ENCODE measurements at regions not wholly inside any gene's neighbourhood (a gene's known extent, or its start where the extent isn't known, plus 50 kb on each side); places are given as distances from the start of the nearest gene placed in this dataset.

DNA sequence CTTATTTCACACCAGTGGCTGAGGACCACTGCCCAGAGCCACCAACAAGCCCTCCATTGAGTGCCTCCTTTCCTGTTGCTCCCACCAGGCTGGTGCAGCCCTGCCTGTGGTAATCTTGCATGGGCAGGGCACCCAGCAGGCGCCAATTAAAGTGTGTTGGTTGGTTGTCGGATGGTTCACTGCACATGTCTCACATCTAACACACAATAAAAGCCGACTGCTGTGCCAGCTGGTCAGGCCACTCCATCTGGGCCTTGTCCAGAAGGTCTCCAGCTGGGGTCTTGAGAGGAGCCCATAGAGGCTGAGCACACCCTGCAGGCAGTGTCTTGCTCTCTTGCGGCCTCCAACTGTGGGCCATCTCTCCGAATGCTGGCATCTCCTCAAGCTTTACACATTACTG lies 494.8 kb upstream of the KLHL29 start:
- Histone ChIP-seq H3K4me1 (no peaks in the 10 kb centered on the region), H3K9me3 (no peaks in the 10 kb centered on the region), H3K36me3 (no peaks in the 10 kb centered on the region), H3K4me3 (no peak overlapping the region), H3K27ac (no peak overlapping the region), H3K27me3 (no peaks in the 10 kb centered on the region), H3K9ac (ENCODE audit: low read depth in 2 of 2, low read length in 2 of 2) (no peak overlapping the region)
- intact Hi-C loops (cut with DNase I): no loop called here
- no peak for DNase-seq
- TF ChIP-seq, protein P1, sequence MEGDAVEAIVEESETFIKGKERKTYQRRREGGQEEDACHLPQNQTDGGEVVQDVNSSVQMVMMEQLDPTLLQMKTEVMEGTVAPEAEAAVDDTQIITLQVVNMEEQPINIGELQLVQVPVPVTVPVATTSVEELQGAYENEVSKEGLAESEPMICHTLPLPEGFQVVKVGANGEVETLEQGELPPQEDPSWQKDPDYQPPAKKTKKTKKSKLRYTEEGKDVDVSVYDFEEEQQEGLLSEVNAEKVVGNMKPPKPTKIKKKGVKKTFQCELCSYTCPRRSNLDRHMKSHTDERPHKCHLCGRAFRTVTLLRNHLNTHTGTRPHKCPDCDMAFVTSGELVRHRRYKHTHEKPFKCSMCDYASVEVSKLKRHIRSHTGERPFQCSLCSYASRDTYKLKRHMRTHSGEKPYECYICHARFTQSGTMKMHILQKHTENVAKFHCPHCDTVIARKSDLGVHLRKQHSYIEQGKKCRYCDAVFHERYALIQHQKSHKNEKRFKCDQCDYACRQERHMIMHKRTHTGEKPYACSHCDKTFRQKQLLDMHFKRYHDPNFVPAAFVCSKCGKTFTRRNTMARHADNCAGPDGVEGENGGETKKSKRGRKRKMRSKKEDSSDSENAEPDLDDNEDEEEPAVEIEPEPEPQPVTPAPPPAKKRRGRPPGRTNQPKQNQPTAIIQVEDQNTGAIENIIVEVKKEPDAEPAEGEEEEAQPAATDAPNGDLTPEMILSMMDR (IDR thresholded peaks at IDR 0.05): no peak

DNA sequence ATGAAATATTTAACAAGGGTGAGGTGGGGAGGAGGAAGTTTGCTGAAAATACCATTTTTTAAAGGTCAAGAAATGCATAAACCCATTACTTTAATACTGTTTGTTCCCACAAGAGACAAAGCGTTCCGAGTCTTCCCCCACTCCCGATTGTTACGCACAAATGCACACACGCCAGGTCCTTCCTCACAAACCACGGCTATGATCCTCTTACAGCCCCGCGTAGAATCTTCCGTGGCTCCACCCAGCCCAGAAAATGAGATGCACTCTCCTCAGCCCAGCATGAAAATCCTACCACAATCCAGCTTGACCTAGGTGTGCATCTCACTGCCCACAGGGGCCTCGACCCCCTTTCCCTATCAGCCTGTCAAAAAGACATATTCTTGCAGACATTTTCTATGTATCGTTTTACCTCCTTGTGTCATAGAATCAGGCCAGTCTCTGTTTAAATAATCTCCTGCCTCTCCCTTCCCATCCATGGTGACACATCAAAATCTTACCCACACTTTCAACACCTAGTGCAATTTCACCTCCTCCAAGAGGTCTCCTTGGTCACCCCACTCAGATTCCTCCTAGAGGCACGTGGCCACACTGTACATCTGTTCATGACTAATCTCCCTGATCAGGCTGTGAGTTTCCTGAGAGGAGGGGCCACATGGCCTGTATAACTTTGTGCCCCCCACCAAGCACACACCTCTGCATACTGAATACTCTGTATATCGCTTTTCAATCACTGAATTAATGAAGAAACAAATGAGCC lies 491.0 kb upstream of the KLHL29 start:
- TF ChIP-seq, protein P1 (IDR thresholded peaks at IDR 0.05): no peak
- no peak for DNase-seq

DNA sequence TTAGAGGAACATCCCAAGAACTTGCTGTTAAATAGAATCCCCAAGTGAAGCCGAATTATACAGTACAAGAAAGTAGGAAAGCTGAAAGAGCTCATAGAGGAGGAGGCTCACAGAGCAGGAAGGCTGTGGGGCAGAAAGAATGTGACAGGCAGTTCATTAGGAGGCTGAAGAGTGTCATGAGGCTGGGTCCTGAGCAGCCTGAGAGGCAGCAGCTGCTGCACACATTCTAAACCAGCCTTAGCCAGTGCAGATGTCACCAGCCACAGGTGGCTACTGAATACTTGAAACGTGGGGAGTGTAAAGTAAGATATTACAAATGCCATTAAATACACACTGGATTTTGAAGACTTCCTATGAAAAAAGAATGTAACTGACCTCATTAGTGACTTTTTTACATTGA lies 490.2 kb upstream of the KLHL29 start:
- intact Hi-C loops (cut with DNase I): no loop called here
- Histone ChIP-seq H3K4me1 (no peaks in the 10 kb centered on the region), H3K27me3 (no peaks in the 10 kb centered on the region), H3K27ac (no peak overlapping the region), H3K36me3 (no peaks in the 10 kb centered on the region), H3K4me3 (no peak overlapping the region), H3K9ac (ENCODE audit: low read depth in 2 of 2, low read length in 2 of 2) (no peak overlapping the region), H3K9me3 (no peaks in the 10 kb centered on the region)
- TF ChIP-seq, protein P1 (IDR thresholded peaks at IDR 0.05): no peak
- DNase-seq: no peak

More for the DNA sequence above, 491.0 kb upstream of the KLHL29 start:
- intact Hi-C loops (cut with DNase I): no loop called here
- no peaks in the 10 kb centered on the region for H3K36me3 ChIP-seq
- no peak overlapping the region for H3K27ac ChIP-seq
- H3K4me3 ChIP-seq: no peak overlapping the region
- H3K27me3 ChIP-seq: no peaks in the 10 kb centered on the region
- no peaks in the 10 kb centered on the region for H3K9me3 ChIP-seq
- H3K4me1 ChIP-seq: no peaks in the 10 kb centered on the region
- no peak overlapping the region for H3K9ac ChIP-seq (ENCODE audit: low read depth in 2 of 2, low read length in 2 of 2)

DNA sequence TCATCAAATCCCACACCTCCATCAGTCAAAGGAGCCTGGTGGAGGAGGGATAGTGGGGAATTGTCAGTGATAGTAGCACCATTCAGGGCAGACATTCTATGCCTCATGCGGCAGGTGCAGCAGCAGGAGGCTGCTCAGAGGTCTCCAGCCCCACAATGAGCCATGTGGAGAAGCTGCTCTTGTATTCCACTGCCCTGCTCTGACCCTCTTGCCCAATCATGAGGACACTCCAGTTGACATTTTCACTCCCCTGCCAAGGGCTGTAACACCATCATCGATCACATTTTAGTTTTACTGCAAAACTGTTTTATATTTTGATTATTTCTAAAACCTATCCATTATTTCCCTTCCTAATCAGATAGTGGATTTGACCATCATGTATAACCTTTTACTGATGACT lies 487.6 kb upstream of the KLHL29 start:
- no peaks in the 10 kb centered on the region for H3K9me3 ChIP-seq
- H3K36me3 ChIP-seq: no peaks in the 10 kb centered on the region
- H3K27me3 ChIP-seq: no peaks in the 10 kb centered on the region
- no peak overlapping the region for H3K9ac ChIP-seq (ENCODE audit: low read depth in 2 of 2, low read length in 2 of 2)
- H3K4me1 ChIP-seq: no peaks in the 10 kb centered on the region
- H3K27ac ChIP-seq: no peak overlapping the region
- TF ChIP-seq, protein P1 (IDR thresholded peaks at IDR 0.05): no peak
- DNase-seq: no peak
- intact Hi-C loops (cut with DNase I): no loop called here
- no peak overlapping the region for H3K4me3 ChIP-seq

DNA sequence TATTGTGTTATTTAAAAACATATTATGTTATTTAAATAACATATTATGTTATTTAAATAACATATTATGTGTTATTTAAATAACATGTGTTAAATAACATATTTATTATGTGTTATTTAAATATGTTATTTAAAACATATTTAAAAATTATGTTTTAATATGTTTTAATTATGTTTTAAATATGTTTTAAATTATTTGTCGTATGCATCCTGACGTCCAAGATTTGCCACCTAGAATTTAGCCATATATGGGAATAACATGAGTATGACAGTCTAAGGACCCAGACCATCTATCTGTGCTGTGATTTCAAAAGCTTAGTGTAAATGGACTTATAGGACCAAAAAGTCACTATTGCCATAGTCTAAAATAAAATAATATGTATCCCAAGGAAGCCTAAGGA lies 484.3 kb upstream of the KLHL29 start:
- Histone ChIP-seq H3K27ac (no peak overlapping the region), H3K27me3 (no peaks in the 10 kb centered on the region), H3K4me3 (no peak overlapping the region), H3K9ac (ENCODE audit: low read depth in 2 of 2, low read length in 2 of 2) (no peak overlapping the region), H3K36me3 (no peaks in the 10 kb centered on the region), H3K4me1 (no peaks in the 10 kb centered on the region), H3K9me3 (no peaks in the 10 kb centered on the region)
- no peak for DNase-seq
- intact Hi-C loops (cut with DNase I): loop anchor here (10.0 kb wide), 1 partner anchor 454 kb away; no protein-coding TSS in a partner anchor
- TF ChIP-seq, protein P1 (IDR thresholded peaks at IDR 0.05): no peak

All from colonic mucosa (tissue), 4 donors.